PC-9 (cell line): ENCODE measurements at regions not wholly inside any gene's neighbourhood (a gene's known extent, or its start where the extent isn't known, plus 50 kb on each side); places are given as distances from the start of the nearest gene placed in this dataset.

Experiments
- BruUV-seq: library from RNA; stranded (reverse); fragments of 400-500 nt; replicated peaks from 2 replicates; lab custom pipeline; 2021; lab: Mats Ljungman, UMichigan
- CTCF ChIA-PET: fragments of 300-600 bp; sonication (Branson Sonifier 250); formaldehyde crosslinking; loops from one replicate; lab custom pipeline; 2022; ENCODE audit warnings: antibody characterized with exemption; lab: Charles Lee
- POLR2A ChIA-PET: fragments of 300-600 bp; sonication (Branson Sonifier 250); formaldehyde crosslinking; loops from one replicate; lab custom pipeline; 2022; ENCODE audit warnings: antibody characterized with exemption; ENCODE audit not compliant: unreplicated experiment; lab: Charles Lee
- DNase-seq, 2 experiments: peaks; one replicate each; pipeline versions ENCODE4 v3.0.0 to v3.0.0-alpha.2; 2015 to 2022; ENCODE audit warnings: mixed read lengths in 1 of 2
- H2AFZ ChIP-seq: fragments of 200-600 bp; sonication (generic); 2 replicates; pipeline ENCODE4 v1.8.1; 2017; ENCODE audit warnings: antibody characterized with exemption
- H3F3A ChIP-seq: fragments of 200-600 bp; sonication (generic); 2 replicates; pipeline ENCODE4 v1.8.1; 2017; ENCODE audit warnings: antibody characterized with exemption, mild to moderate bottlenecking, low read depth; ENCODE audit not compliant: insufficient read depth
- H3K27ac ChIP-seq: fragments of 200-600 bp; sonication (generic); 2 replicates; pipeline ENCODE4 v1.6.1; 2016; ENCODE audit warnings: mixed run types
- H3K27me3 ChIP-seq: fragments of 200-600 bp; sonication (generic); 2 replicates; pipeline ENCODE4 v1.6.1; 2016; ENCODE audit warnings: low read depth, mixed run types; ENCODE audit not compliant: insufficient read depth
- H3K36me3 ChIP-seq: fragments of 200-600 bp; sonication (generic); 2 replicates; pipeline ENCODE4 v1.6.1; 2016; ENCODE audit warnings: low read depth, mixed run types
- H3K4me1 ChIP-seq: fragments of 200-600 bp; sonication (generic); replicated peaks from 2 replicates; pipeline ENCODE4 v1.6.1; 2016; ENCODE audit warnings: mixed run types; ENCODE audit not compliant: insufficient read depth
- H3K4me2 ChIP-seq: fragments of 200-600 bp; sonication (generic); 2 replicates; pipeline ENCODE4 v1.6.1; 2017; ENCODE audit warnings: mixed run types
- H3K4me3 ChIP-seq: fragments of 200-600 bp; sonication (generic); 2 replicates; pipeline ENCODE4 v1.6.1; 2016; ENCODE audit warnings: mixed run types
- H3K79me2 ChIP-seq: fragments of 200-600 bp; sonication (generic); 2 replicates; pipeline ENCODE4 v1.6.1; 2017; ENCODE audit warnings: low read depth, mixed run types
- H3K9me2 ChIP-seq: fragments of 200-600 bp; sonication (generic); 2 replicates; pipeline ENCODE4 v1.8.1; 2017; ENCODE audit warnings: mild to moderate bottlenecking; ENCODE audit not compliant: insufficient read depth
- H3K9me3 ChIP-seq: fragments of 200-600 bp; sonication (generic); 2 replicates; pipeline ENCODE4 v1.8.1; 2016; ENCODE audit warnings: low read depth; ENCODE audit not compliant: insufficient read depth
- H4K20me1 ChIP-seq: fragments of 200-600 bp; sonication (generic); 2 replicates; pipeline ENCODE4 v1.8.1; 2017; ENCODE audit not compliant: insufficient read depth
- CTCF ChIP-seq: fragments of 200-600 bp; sonication (generic); conservative IDR thresholded peaks from 2 replicates; pipeline ENCODE4 v1.6.1; 2017; ENCODE audit warnings: mixed run types, antibody characterized with exemption, mild to moderate bottlenecking, moderate library complexity
- EZH2 ChIP-seq: fragments of 200-600 bp; sonication (generic); IDR thresholded peaks from 2 replicates; pipeline ENCODE4 v1.8.0; 2017; ENCODE audit warnings: antibody characterized with exemption, low read depth
- intact Hi-C: fragments of 100-400 bp; cut with micrococcal nuclease; formaldehyde crosslinking; loops from one replicate; pipeline ENCODE4 v1.10.0; 2022; ENCODE audit not compliant: unreplicated experiment

GRCh38 chr4:137700751-137701150 lies 168.5 kb upstream of the PCDH18 start:
- Histone ChIP-seq H4K20me1 (no peaks in the 10 kb centered on the region), H3K4me1 (no peaks in the 10 kb centered on the region), H3K36me3 (no peaks in the 10 kb centered on the region), H3K9me3 (no peaks in the 10 kb centered on the region), H3K4me3 (no peak overlapping the region), H3F3A (no peaks in the 10 kb centered on the region), H3K79me2 (no peaks in the 10 kb centered on the region), H3K27ac (no peak overlapping the region), H3K4me2 (no peak overlapping the region), H2AFZ (no peak overlapping the region), H3K9me2 (no peaks in the 10 kb centered on the region), H3K27me3 (no peaks in the 10 kb centered on the region)
- TF ChIP-seq CTCF (no peak), EZH2 (no peak)
- ChIA-PET CTCF (no interaction called here), POLR2A (no interaction called here)
- DNase-seq, result no peak
- BruUV-seq, result no TSS peak
- intact Hi-C loops, result no loop called here

- no peak overlapping the region for H2AFZ ChIP-seq
- no peaks in the 10 kb centered on the region for H3F3A ChIP-seq
- CTCF ChIA-PET, result no interaction called here
- no TSS peak for BruUV-seq
- no peak overlapping the region for H3K4me3 ChIP-seq
- H3K9me3 ChIP-seq, result no peaks in the 10 kb centered on the region
- no peak overlapping the region for H3K27ac ChIP-seq
- no peaks in the 10 kb centered on the region for H3K4me1 ChIP-seq
- no peak for DNase-seq
- no peaks in the 10 kb centered on the region for H3K27me3 ChIP-seq
- no peaks in the 10 kb centered on the region for H4K20me1 ChIP-seq
- intact Hi-C loops, result no loop called here
- POLR2A ChIA-PET, result no interaction called here
- no peaks in the 10 kb centered on the region for H3K79me2 ChIP-seq
- no peak overlapping the region for H3K4me2 ChIP-seq
- H3K36me3 ChIP-seq, result no peaks in the 10 kb centered on the region
- TF ChIP-seq EZH2, result no peak
- no peak for TF ChIP-seq CTCF
- H3K9me2 ChIP-seq, result no peaks in the 10 kb centered on the region
These were observed 167.8 kb upstream of the PCDH18 start for GRCh38 chr4:137700072-137700471.

GRCh38 chr4:137694138-137694537 lies 161.8 kb upstream of the PCDH18 start:
- H3K36me3 ChIP-seq, result no peaks in the 10 kb centered on the region
- H3K9me2 ChIP-seq, result no peaks in the 10 kb centered on the region
- no peaks in the 10 kb centered on the region for H3K79me2 ChIP-seq
- POLR2A ChIA-PET, result no interaction called here
- H4K20me1 ChIP-seq, result no peaks in the 10 kb centered on the region
- no peaks in the 10 kb centered on the region for H3K9me3 ChIP-seq
- intact Hi-C loops, result no loop called here
- H3K27ac ChIP-seq, result no peak overlapping the region
- no peak for DNase-seq
- no TSS peak for BruUV-seq
- no peaks in the 10 kb centered on the region for H3K4me1 ChIP-seq
- no peaks in the 10 kb centered on the region for H3F3A ChIP-seq
- CTCF ChIA-PET, result no interaction called here
- H3K27me3 ChIP-seq, result no peaks in the 10 kb centered on the region
- no peak overlapping the region for H2AFZ ChIP-seq
- no peak overlapping the region for H3K4me2 ChIP-seq
- no peak overlapping the region for H3K4me3 ChIP-seq
- no peak for TF ChIP-seq CTCF
- no peak for TF ChIP-seq EZH2
